ENCODE measurements at regions not wholly inside any gene's neighbourhood (a gene's known extent, or its start where the extent isn't known, plus 50 kb on each side); places are given as distances from the start of the nearest gene placed in this dataset.

DNA sequence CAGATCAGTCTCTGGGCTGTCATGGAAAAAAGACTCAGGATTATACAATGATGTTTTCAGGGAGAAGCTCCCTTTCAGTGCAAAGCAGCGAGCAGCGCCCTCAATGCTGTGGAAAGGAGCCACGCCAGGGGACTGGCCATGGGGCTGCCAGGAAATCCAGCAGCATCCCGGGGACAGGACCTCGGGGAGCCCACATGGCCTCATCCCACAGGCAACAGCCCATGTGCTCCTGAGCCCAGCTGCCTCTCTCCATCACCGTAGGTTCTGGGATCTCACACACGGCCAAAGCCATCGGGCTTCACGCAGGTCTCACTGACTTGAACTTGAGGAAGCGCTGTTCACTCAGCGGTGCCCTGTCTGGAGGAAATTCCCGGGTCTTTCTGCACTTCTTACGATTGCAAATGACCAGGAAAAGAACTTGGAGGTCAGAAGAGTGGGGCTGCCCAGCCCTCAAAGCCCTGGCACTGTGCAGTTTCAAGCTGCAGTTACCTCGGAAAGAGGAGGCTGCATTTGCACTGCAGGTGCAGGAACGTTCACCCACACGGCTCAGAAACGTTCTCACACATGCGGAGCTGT, 125.9 kb upstream of the THBS2 start:
- Mint-ChIP-seq H3K9me3 (ENCODE audit: unreplicated experiment) (peaks cover 22% of the 10 kb centered on the region), H3K27me3 (ENCODE audit: unreplicated experiment) (peaks cover 2% of the 10 kb centered on the region), H3K4me1 (ENCODE audit: unreplicated experiment) (no peaks in the 10 kb centered on the region), H3K27ac (ENCODE audit: unreplicated experiment) (no peak overlapping the region), H3K4me3 (ENCODE audit: unreplicated experiment) (no peak overlapping the region), H3K36me3 (ENCODE audit: unreplicated experiment) (peaks cover 4% of the 10 kb centered on the region)
- TF ChIP-seq, protein P1, sequence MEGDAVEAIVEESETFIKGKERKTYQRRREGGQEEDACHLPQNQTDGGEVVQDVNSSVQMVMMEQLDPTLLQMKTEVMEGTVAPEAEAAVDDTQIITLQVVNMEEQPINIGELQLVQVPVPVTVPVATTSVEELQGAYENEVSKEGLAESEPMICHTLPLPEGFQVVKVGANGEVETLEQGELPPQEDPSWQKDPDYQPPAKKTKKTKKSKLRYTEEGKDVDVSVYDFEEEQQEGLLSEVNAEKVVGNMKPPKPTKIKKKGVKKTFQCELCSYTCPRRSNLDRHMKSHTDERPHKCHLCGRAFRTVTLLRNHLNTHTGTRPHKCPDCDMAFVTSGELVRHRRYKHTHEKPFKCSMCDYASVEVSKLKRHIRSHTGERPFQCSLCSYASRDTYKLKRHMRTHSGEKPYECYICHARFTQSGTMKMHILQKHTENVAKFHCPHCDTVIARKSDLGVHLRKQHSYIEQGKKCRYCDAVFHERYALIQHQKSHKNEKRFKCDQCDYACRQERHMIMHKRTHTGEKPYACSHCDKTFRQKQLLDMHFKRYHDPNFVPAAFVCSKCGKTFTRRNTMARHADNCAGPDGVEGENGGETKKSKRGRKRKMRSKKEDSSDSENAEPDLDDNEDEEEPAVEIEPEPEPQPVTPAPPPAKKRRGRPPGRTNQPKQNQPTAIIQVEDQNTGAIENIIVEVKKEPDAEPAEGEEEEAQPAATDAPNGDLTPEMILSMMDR (IDR thresholded peaks at IDR 0.05) = no peak
- no peak for DNase-seq (ENCODE audit: extremely low spot score, unreplicated experiment)

DNA sequence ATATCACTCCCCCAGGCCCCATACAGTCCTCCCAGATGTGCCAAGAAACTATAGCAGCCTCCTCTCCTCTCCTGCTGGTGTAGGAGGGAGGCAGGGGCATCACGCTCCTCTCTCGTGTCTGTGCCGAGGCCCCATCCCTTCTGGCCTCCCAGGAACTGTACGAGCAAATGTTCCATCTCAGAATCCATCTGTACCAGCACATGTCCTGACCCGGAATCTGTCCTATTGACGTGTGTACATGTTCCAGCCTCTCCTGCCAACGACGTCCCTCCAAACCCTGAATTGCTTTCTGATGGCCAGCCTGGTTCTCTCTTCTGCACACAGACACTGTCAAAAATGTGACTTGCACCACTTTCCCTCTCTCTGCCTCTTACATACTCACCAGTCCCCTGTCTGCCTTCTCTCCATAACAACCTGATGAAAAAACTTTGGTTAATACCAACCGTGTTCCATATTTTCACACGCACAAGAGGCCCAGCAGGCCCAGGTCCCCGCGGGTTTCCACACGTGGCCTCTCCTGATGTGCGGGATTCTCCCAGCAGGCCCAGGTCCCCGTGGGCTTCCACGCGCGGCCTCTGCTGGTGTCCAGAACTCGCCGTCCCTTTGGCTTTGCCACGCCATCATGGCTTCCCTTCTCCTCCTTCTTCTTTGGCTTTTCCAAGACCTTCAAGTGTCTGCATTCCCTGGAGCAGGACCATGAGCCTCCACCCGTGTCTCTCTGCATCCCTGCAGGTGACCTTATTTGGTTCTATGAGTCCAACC, 125.2 kb upstream of the THBS2 start:
- Mint-ChIP-seq H3K36me3 (ENCODE audit: unreplicated experiment) (peaks cover 4% of the 10 kb centered on the region), H3K4me1 (ENCODE audit: unreplicated experiment) (no peaks in the 10 kb centered on the region), H3K9me3 (ENCODE audit: unreplicated experiment) (peaks cover 28% of the 10 kb centered on the region)

DNA sequence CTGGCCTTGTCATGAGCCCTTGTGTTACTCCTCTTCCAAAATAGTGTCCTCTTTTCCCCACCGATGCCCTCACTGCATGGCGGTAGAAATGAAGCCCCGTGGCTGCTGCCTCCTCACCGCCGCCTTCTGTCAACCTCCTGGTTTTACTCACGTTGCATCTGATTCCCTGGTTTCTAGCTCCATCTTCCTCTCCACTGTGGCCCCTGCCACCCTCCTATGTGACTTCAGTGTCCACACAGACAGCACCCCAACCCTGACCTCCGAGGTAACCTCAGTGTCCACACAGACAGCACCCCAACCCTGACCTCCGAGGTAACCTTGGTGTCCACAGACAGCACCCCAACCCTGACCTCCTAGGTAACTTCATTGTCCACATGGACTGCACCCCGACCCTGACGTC, 122.8 kb upstream of the THBS2 start:
- Mint-ChIP-seq H3K27ac (ENCODE audit: unreplicated experiment) (no peak overlapping the region), H3K27me3 (ENCODE audit: unreplicated experiment) (peaks cover 2% of the 10 kb centered on the region), H3K4me3 (ENCODE audit: unreplicated experiment) (no peak overlapping the region), H3K4me1 (ENCODE audit: unreplicated experiment) (no peaks in the 10 kb centered on the region), H3K9me3 (ENCODE audit: unreplicated experiment) (peaks cover 22% of the 10 kb centered on the region), H3K36me3 (ENCODE audit: unreplicated experiment) (peaks cover 4% of the 10 kb centered on the region)
- DNase-seq (ENCODE audit: extremely low spot score, unreplicated experiment) = peak; percentile 77
- TF ChIP-seq, protein P1 (IDR thresholded peaks at IDR 0.05) = no peak

More for the DNA sequence above, 125.2 kb upstream of the THBS2 start:
- H3K27me3 Mint-ChIP-seq (ENCODE audit: unreplicated experiment) = peaks cover 2% of the 10 kb centered on the region
- H3K4me3 Mint-ChIP-seq (ENCODE audit: unreplicated experiment) = no peak overlapping the region
- peak; percentile 79 for DNase-seq (ENCODE audit: extremely low spot score, unreplicated experiment)
- TF ChIP-seq, protein P1 (IDR thresholded peaks at IDR 0.05) = no peak
- H3K27ac Mint-ChIP-seq (ENCODE audit: unreplicated experiment) = no peak overlapping the region

DNA sequence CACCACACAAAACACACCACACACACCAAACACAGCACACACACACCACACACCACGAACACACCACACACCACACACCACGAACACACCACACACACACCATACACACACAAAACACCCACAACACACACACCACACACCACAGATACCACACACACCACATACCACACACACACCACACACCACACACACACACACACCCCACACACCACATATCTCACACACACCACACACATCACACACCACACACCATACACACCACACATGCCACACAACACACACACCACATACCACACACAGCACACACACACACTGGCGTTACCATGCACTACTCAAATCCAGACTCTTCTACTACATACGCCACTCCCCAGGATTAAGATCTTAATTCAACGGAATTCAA, 118.9 kb upstream of the THBS2 start:
- Mint-ChIP-seq H3K27me3 (ENCODE audit: unreplicated experiment) (no peaks in the 10 kb centered on the region), H3K36me3 (ENCODE audit: unreplicated experiment) (peaks cover 4% of the 10 kb centered on the region), H3K27ac (ENCODE audit: unreplicated experiment) (no peak overlapping the region), H3K4me3 (ENCODE audit: unreplicated experiment) (no peak overlapping the region), H3K9me3 (ENCODE audit: unreplicated experiment) (peaks cover 19% of the 10 kb centered on the region), H3K4me1 (ENCODE audit: unreplicated experiment) (no peaks in the 10 kb centered on the region)
- TF ChIP-seq, protein P1 (IDR thresholded peaks at IDR 0.05) = no peak
- DNase-seq (ENCODE audit: extremely low spot score, unreplicated experiment) = no peak

DNA sequence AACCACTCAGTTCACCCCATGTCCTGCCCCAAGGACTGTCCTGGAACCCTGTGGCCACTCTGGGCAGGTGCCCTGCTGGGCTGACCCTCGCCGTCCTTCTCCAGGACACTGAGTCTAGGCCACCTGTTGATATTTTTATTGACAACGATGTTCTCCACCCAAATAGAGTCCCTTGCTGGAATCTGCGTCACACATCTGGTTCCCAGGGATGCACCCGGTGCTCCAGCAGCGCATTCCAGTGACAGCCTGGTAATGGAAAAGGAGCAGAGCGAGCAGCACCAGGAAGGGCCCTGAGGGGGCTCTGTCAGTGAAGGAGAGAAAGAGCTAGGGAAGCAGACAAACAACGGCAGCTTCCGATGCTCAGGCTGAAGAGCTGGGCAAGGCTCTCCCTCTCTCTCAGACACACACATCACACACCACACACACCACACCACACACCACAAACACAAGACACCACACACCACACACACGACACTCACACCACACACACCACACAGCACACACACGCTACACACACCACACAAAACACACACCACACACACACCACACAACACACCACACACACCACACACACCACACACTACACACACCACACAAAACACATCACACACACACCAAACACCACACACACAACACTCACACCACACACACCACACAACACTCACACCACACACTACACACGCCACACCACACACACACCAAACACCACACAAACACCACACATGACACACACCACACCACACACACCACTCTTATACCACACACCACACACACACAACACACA, 117.9 kb upstream of the THBS2 start:
- DNase-seq (ENCODE audit: extremely low spot score, unreplicated experiment) = no peak
- peaks cover 4% of the 10 kb centered on the region for H3K36me3 Mint-ChIP-seq (ENCODE audit: unreplicated experiment)

More for the DNA sequence above, 117.9 kb upstream of the THBS2 start:
- Mint-ChIP-seq H3K4me1 (ENCODE audit: unreplicated experiment) (no peaks in the 10 kb centered on the region), H3K27me3 (ENCODE audit: unreplicated experiment) (no peaks in the 10 kb centered on the region), H3K27ac (ENCODE audit: unreplicated experiment) (no peak overlapping the region), H3K9me3 (ENCODE audit: unreplicated experiment) (peaks cover 17% of the 10 kb centered on the region), H3K4me3 (ENCODE audit: unreplicated experiment) (no peak overlapping the region)
- TF ChIP-seq, protein P1 (IDR thresholded peaks at IDR 0.05) = no peak

All from osteocyte (in vitro differentiated cells).